Right lobe of liver (tissue), 6 donors: ENCODE measurements at regions not wholly inside any gene's neighbourhood (a gene's known extent, or its start where the extent isn't known, plus 50 kb on each side); places are given as distances from the start of the nearest gene placed in this dataset.

ENCODE experiments used
- ATAC-seq, 4 donors: fragments of 200-7000 bp; cut with Tn5 transposase; one replicate each; pipeline ENCODE4 v1.9.1; 2020; ENCODE audit warnings: mild to moderate bottlenecking in 4 of 4, moderate library complexity in 4 of 4
- DNase-seq, 3 donors: peaks; one replicate each; pipeline ENCODE4 v3.0.0-alpha.2; 2020
- H3K27ac ChIP-seq, 3 donors: fragments of 200-600 bp; one replicate each; pipeline ENCODE4 v1.8.0; 2022
- H3K27me3 ChIP-seq, 2 donors: fragments of 200-600 bp; one replicate each; pipeline ENCODE4 v1.8.0; 2022
- H3K36me3 ChIP-seq, 4 donors: fragments of 200-600 bp; sonication (generic) in 1 of 4; one replicate each; pipeline versions ENCODE4 v1.5.1 to v1.8.0; 2017 to 2022; ENCODE audit warnings: control low read depth in 1 of 4
- H3K4me1 ChIP-seq, 4 donors: fragments of 200-600 bp; sonication (generic) in 1 of 4; one replicate each; pipeline versions ENCODE4 v1.5.1 to v1.8.0; 2017 to 2022; ENCODE audit warnings: control low read depth in 1 of 4
- H3K4me3 ChIP-seq, 3 donors: fragments of 200-600 bp; one replicate each; pipeline ENCODE4 v1.8.0; 2022
- H3K9me3 ChIP-seq, 4 donors: fragments of 200-600 bp; sonication (generic) in 1 of 4; one replicate each; pipeline versions ENCODE4 v1.5.1 to v1.8.0; 2017 to 2022; ENCODE audit warnings: control low read depth in 1 of 4
- CTCF ChIP-seq, 4 donors: fragments of 200-600 bp in 3 of 4; fragments of 450-650 bp in 1 of 4; IDR thresholded peaks; one replicate each; pipeline versions ENCODE4 v1.5.1 to v1.8.0; 2016 to 2022; ENCODE audit warnings: antibody characterized with exemption in 4 of 4, mild to moderate bottlenecking in 2 of 4
- POLR2A ChIP-seq: fragments of 450-650 bp; IDR thresholded peaks from one replicate; pipeline ENCODE4 v1.6.1; 2017; ENCODE audit warnings: antibody characterized with exemption, mild to moderate bottlenecking
- WGBS: methylation state at CpG from one replicate; pipeline ENCODE4 v1.1.6; 2018; ENCODE audit warnings: low coverage, low lambda C conversion rate; ENCODE audit not compliant: insufficient coverage; ENCODE audit errors: missing lambda C conversion rate; 5-methylcytosine and 5-hydroxymethylcytosine counted together
- intact Hi-C, 2 donors: fragments of 100-400 bp; cut with DNase I; formaldehyde crosslinking; loops; one replicate each; pipeline versions ENCODE4 v1.11.2 to v1.14.1; 2022
- donor health status: DM: no; HTN: yes; CAD: no.
- donor health status: DM: no; HTN: no; CAD: no.
- donor health status: DM: no; HTN: no; CAD: no.
- donor health status: DM: no; HTN: yes; CAD: no.
- donor health status: DM: no; HTN: yes; CAD: no.

- intact Hi-C loops, result no loop called here
- ATAC-seq (no peak), DNase-seq (no peak)
- H3K27ac ChIP-seq, result no peak overlapping the region
- H3K4me3 ChIP-seq, result no peak overlapping the region
- no peaks in the 10 kb centered on the region for H3K27me3 ChIP-seq
- H3K4me1 ChIP-seq, result no peaks in the 10 kb centered on the region
- no peak for TF ChIP-seq POLR2A
- TF ChIP-seq CTCF (IDR thresholded peaks at IDR 0.05), result no peak
- H3K36me3 ChIP-seq, result no peaks in the 10 kb centered on the region
- H3K9me3 ChIP-seq, result no peaks in the 10 kb centered on the region
Observed at GRCh38 chr3:84109911-84110310, 848.9 kb upstream of the CADM2 start.

DNA sequence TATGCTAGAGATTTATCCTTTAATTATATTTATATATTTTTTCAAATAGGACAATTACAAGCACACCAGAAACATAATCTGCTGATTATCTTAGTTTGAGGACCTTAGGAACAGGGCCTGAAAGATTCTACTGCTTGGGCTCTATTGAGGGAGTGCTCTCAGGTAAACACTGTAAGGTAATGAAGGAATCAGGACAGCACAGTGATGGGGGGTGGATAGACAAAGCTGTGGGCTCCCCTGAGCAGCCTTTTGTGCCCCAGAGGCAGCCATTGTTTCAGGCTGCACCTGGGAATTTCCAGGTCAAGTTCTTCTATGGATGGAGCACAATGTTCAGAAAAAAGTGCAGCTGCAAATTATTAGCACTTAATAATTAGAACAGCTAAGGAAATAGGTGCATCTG, 848.0 kb upstream of the CADM2 start:
- Histone ChIP-seq H3K36me3 (no peaks in the 10 kb centered on the region), H3K9me3 (no peaks in the 10 kb centered on the region), H3K27ac (no peak overlapping the region), H3K4me3 (no peak overlapping the region), H3K4me1 (no peaks in the 10 kb centered on the region), H3K27me3 (no peaks in the 10 kb centered on the region)
- intact Hi-C loops, result no loop called here
- TF ChIP-seq CTCF (IDR thresholded peaks at IDR 0.05) (no peak), POLR2A (no peak)
- DNase-seq, result no peak
- no peak for ATAC-seq

- H3K27ac ChIP-seq, result no peak overlapping the region
- DNase-seq, result peak in 2 of 3 donors; percentile 16 to 48
- TF ChIP-seq POLR2A (no peak), CTCF (IDR thresholded peaks at IDR 0.05) (no peak)
- intact Hi-C loops, result no loop called here
- H3K36me3 ChIP-seq, result no peaks in the 10 kb centered on the region
- no peaks in the 10 kb centered on the region for H3K27me3 ChIP-seq
- no peaks in the 10 kb centered on the region for H3K9me3 ChIP-seq
- no peak overlapping the region for H3K4me3 ChIP-seq
- H3K4me1 ChIP-seq, result no peaks in the 10 kb centered on the region
- no CpG with 5 or more reads among the region's 12 CpGs for WGBS
- ATAC-seq, result peak in 1 of 4 donors; percentile 27
Observed at GRCh38 chr3:84125201-84125721, 833.5 kb upstream of the CADM2 start.

GRCh38 chr3:84125760-84126159, 833.0 kb upstream of the CADM2 start:
- Histone ChIP-seq H3K9me3 (no peaks in the 10 kb centered on the region), H3K27me3 (no peaks in the 10 kb centered on the region), H3K27ac (no peak overlapping the region), H3K4me1 (no peaks in the 10 kb centered on the region), H3K4me3 (no peak overlapping the region), H3K36me3 (no peaks in the 10 kb centered on the region)
- ATAC-seq (no peak), DNase-seq (peak in 1 of 3 donors; percentile 25)
- 84% methylated on average over 5 of the region's 21 CpGs for WGBS
- no peak for TF ChIP-seq CTCF (IDR thresholded peaks at IDR 0.05)
- no peak for TF ChIP-seq POLR2A
- intact Hi-C loops, result no loop called here

DNA sequence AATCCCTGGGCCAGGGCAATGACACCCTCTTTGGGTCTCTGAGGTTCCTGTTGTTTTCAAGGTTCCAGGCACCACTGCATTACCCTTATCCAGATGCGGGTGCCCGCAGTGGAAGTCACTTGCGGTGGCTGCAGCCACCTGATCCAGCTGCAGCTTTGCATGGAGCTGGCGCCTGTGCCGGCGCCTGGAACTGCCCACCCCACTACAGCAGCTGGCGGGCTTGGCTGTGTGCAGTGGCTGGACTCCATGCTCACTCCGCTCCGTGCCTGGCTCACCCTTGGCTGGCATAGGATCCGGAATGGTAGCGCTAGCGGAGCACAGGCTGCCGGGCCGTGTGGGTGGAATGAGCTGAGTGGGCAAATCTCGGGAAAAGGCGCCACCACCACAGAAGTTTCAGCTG, 832.6 kb upstream of the CADM2 start:
- no peak for TF ChIP-seq CTCF (IDR thresholded peaks at IDR 0.05)
- no peak for TF ChIP-seq POLR2A
- Histone ChIP-seq H3K27ac (no peak overlapping the region), H3K27me3 (no peaks in the 10 kb centered on the region), H3K36me3 (no peaks in the 10 kb centered on the region), H3K4me3 (no peak overlapping the region), H3K9me3 (no peaks in the 10 kb centered on the region), H3K4me1 (no peaks in the 10 kb centered on the region)
- peak in 1 of 4 donors; percentile 36 for ATAC-seq
- 80% methylated on average over 1 of the region's 16 CpGs for WGBS
- DNase-seq, result peak in 2 of 3 donors; percentile 10 to 45
- intact Hi-C loops, result no loop called here
